ENCODE measurements at regions not wholly inside any gene's neighbourhood (a gene's known extent, or its start where the extent isn't known, plus 50 kb on each side); places are given as distances from the start of the nearest gene placed in this dataset.

DNA sequence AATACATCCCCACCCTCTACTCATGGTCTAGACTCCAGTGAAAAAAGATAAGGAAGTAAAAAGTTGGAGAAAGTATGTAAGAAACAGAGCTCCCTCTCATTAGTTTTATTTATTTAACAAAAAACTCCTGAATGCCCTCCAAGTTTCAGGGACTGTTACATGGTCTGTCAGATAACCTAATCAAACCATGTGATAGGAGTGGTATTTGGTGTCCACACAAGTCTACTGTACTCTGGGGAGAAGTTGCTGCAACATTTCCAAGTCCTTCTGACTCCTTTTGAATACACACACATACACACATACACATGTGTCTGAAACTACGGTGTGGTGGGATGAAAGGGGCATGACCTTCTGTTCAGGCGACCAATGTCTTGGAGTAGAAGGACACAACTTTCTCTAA is 320.0 kb downstream of the ADGRG6 start:
- no peak for TF ChIP-seq EZH2 (IDR thresholded peaks at IDR 0.05; ENCODE audit: borderline replicate concordance, insufficient read depth, low read depth, low read length, poor library complexity, severe bottlenecking)
- TF ChIP-seq, protein P1, sequence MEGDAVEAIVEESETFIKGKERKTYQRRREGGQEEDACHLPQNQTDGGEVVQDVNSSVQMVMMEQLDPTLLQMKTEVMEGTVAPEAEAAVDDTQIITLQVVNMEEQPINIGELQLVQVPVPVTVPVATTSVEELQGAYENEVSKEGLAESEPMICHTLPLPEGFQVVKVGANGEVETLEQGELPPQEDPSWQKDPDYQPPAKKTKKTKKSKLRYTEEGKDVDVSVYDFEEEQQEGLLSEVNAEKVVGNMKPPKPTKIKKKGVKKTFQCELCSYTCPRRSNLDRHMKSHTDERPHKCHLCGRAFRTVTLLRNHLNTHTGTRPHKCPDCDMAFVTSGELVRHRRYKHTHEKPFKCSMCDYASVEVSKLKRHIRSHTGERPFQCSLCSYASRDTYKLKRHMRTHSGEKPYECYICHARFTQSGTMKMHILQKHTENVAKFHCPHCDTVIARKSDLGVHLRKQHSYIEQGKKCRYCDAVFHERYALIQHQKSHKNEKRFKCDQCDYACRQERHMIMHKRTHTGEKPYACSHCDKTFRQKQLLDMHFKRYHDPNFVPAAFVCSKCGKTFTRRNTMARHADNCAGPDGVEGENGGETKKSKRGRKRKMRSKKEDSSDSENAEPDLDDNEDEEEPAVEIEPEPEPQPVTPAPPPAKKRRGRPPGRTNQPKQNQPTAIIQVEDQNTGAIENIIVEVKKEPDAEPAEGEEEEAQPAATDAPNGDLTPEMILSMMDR (IDR thresholded peaks at IDR 0.05), result no peak
- WGBS (ENCODE audit: insufficient coverage), result no CpG with 5 or more reads among the region's 2 CpGs
- Histone ChIP-seq H3K27ac (ENCODE audit: low read length in 2 of 2) (no peak overlapping the region), H3K79me2 (ENCODE audit: control insufficient read depth, insufficient read depth, low read length) (no peaks in the 10 kb centered on the region), H3K27me3 (replicated peaks in 1 of 4; ENCODE audit: control extremely low read depth in 1 of 4, control insufficient read depth in 3 of 4, insufficient read depth in 4 of 4, low read length in 3 of 4) (no peaks in the 10 kb centered on the region), H3K4me3 (ENCODE audit: control extremely low read depth in 1 of 5, extremely low read depth in 1 of 5, insufficient read depth in 1 of 5, low read depth in 2 of 5, low read length in 4 of 5) (no peak overlapping the region), H3K9me3 (ENCODE audit: control extremely low read depth in 1 of 3, control insufficient read depth in 2 of 3, insufficient read depth in 1 of 3, low read length in 2 of 3) (no peaks in the 10 kb centered on the region), H3K4me1 (ENCODE audit: control insufficient read depth in 2 of 2, insufficient read depth in 2 of 2, low read length in 2 of 2) (no peaks in the 10 kb centered on the region), H3K9ac (ENCODE audit: low read length) (no peak overlapping the region), H3K36me3 (replicated peaks in 1 of 2; ENCODE audit: control extremely low read depth in 1 of 2, control insufficient read depth in 1 of 2, extremely low read depth in 1 of 2, insufficient read depth in 2 of 2, low read length in 1 of 2) (no peaks in the 10 kb centered on the region), H3K4me2 (replicated peaks; ENCODE audit: low read depth, low read length, poor library complexity, severe bottlenecking) (no peak overlapping the region), H4K20me1 (ENCODE audit: control insufficient read depth, insufficient read depth, low read length, poor library complexity, severe bottlenecking) (no peaks in the 10 kb centered on the region), H2AFZ (ENCODE audit: insufficient read depth, low read depth, low read length, poor library complexity, severe bottlenecking) (no peak overlapping the region)
- ChIA-PET POLR2A (no interaction called here), CTCF (no interaction called here)
- Mint-ChIP-seq H3K27me3 (peaks cover 7% of the 10 kb centered on the region), H3K4me3 (no peak overlapping the region), H3K9me3 (ENCODE audit: insufficient read depth) (no peaks in the 10 kb centered on the region), H3K27ac (no peak overlapping the region), H3K4me1 (no peaks in the 10 kb centered on the region)
- DNase-seq (no peak), ATAC-seq (ENCODE audit: low read depth) (no peak)
- intact Hi-C loops (cut with micrococcal nuclease), result no loop called here

DNA sequence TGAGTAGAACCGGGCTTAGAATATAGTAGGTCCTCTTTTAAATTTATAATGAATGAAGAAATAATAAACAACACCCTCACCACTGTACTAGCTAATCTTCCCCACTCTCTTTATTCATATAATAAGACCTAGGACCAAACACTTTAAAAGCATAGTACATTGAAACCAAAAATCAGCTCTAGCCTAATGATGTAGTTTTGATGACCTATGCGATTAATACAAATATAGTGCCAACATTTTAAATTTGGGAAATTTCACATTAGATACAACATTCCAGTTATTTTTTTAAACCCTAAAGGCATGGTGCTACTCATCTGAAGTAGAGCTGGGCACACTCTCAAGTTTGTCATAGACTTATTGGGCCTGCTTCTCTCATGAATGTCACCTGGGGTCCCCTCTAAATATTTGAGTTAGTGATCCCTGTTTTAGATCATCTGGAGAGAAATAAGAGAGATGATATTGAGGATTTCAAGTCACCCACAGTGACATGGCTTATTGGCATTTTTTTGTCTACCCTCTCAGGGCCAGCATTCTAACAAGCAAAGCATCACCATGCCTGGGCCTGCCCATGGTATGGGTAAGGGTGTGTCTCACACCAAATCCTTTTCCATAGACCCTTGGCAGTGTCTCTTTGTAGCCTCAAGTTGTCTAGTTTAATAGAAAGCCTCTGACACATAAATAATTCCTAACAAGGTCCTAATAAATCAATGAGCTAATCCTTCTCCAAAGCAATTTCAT is 319.8 kb downstream of the HIVEP2 start:
- TF ChIP-seq, protein P1 (IDR thresholded peaks at IDR 0.05), result no peak
- no peak for TF ChIP-seq EZH2 (IDR thresholded peaks at IDR 0.05; ENCODE audit: borderline replicate concordance, insufficient read depth, low read depth, low read length, poor library complexity, severe bottlenecking)
- ATAC-seq (ENCODE audit: low read depth), result no peak
- H3K27me3 Mint-ChIP-seq, result peaks cover 3% of the 10 kb centered on the region
- Histone ChIP-seq H3K27ac (ENCODE audit: low read length in 2 of 2) (no peak overlapping the region), H2AFZ (ENCODE audit: insufficient read depth, low read depth, low read length, poor library complexity, severe bottlenecking) (no peak overlapping the region), H3K4me1 (ENCODE audit: control insufficient read depth in 2 of 2, insufficient read depth in 2 of 2, low read length in 2 of 2) (no peaks in the 10 kb centered on the region), H3K9me3 (ENCODE audit: control extremely low read depth in 1 of 3, control insufficient read depth in 2 of 3, insufficient read depth in 1 of 3, low read length in 2 of 3) (no peaks in the 10 kb centered on the region), H3K9ac (ENCODE audit: low read length) (no peak overlapping the region), H3K4me2 (replicated peaks; ENCODE audit: low read depth, low read length, poor library complexity, severe bottlenecking) (no peak overlapping the region), H3K4me3 (ENCODE audit: control extremely low read depth in 1 of 5, extremely low read depth in 1 of 5, insufficient read depth in 1 of 5, low read depth in 2 of 5, low read length in 4 of 5) (no peak overlapping the region), H3K27me3 (replicated peaks in 1 of 4; ENCODE audit: control extremely low read depth in 1 of 4, control insufficient read depth in 3 of 4, insufficient read depth in 4 of 4, low read length in 3 of 4) (no peaks in the 10 kb centered on the region), H3K36me3 (replicated peaks in 1 of 2; ENCODE audit: control extremely low read depth in 1 of 2, control insufficient read depth in 1 of 2, extremely low read depth in 1 of 2, insufficient read depth in 2 of 2, low read length in 1 of 2) (no peaks in the 10 kb centered on the region), H3K79me2 (ENCODE audit: control insufficient read depth, insufficient read depth, low read length) (no peaks in the 10 kb centered on the region), H4K20me1 (ENCODE audit: control insufficient read depth, insufficient read depth, low read length, poor library complexity, severe bottlenecking) (no peaks in the 10 kb centered on the region)
- CTCF ChIA-PET, result no interaction called here
- POLR2A ChIA-PET, result no interaction called here
- DNase-seq, result no peak
- H3K4me3 Mint-ChIP-seq, result no peak overlapping the region
- no peak overlapping the region for H3K27ac Mint-ChIP-seq
- no peaks in the 10 kb centered on the region for H3K4me1 Mint-ChIP-seq
- H3K9me3 Mint-ChIP-seq (ENCODE audit: insufficient read depth), result no peaks in the 10 kb centered on the region
- intact Hi-C loops (cut with micrococcal nuclease), result no loop called here
- WGBS (ENCODE audit: insufficient coverage), result no CpG with 5 or more reads among the region's 2 CpGs
